GM19240 (cell line): ENCODE measurements at regions not wholly inside any gene's neighbourhood (a gene's known extent, or its start where the extent isn't known, plus 50 kb on each side); places are given as distances from the start of the nearest gene placed in this dataset.

Source experiments
- DNase-seq: peaks from one replicate; pipeline ENCODE4 v3.0.0; 2011; ENCODE audit warnings: low spot score; ENCODE audit not compliant: insufficient read length

DNA sequence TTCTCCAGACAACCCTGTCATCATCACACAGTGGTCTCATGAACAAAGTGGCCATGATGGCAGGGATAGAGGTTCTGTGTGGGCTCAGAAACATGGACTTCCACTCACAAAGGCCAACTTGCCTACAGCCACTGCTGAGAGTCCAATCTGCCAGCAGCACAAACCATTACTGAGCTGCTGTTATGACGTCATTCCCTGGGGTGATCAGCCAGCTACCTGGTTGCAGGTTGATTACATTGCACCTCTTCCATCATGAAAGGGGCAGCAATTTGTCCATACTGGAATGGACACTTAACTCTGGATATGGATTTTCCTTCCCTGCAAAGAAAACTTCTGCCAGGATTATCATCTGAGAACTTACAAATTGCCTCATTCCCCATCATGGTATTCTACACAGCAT, 1275.9 kb downstream of the TYW1 start:
- DNase-seq = no peak

DNA sequence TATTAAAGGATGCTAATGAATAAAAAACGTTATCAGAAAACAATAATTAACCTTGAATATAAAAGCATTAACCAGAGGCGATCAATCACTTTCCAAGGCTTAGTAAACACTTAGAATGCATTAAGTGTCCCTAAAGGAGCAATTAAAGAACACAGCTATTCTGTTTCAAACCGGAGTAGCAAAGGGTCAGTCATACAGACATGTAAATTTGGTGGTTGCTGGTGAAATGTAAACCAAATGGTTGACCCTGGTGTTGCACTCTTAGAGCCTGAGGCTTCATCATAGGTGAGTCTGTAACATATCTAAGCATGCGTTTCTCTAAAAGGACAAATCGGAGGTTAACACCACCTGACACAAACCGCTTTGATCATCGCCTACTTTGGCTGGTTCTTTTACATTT, 1280.1 kb downstream of the TYW1 start:
- DNase-seq = no peak

DNA sequence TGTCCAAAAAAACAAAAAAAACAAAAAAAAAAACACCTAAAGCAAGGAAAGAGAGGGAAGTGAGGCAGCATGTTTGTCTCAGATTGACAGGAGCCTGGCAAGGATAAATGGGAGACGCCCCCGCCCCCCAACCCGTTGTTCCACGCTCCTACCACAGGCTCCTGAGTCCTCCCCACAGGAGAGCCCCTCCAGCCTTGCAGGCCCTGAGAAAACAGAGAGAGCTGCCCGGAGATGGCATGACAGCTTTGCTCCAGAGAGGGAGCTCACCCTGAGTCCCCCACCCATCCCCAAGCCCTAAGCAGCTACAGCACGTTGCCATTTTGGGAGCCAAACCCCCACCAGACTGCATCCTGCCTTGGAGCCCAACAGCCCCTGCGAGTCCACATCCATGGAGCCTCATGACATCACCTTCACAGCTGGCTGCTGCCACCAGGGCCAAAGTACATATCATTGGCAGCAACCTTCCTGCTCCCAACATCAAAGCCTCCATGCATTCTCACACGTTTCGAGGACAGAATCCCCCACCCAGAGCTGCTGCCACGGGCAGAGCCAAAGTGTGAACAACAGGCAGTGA, 1283.3 kb downstream of the TYW1 start:
- DNase-seq = no peak

DNA sequence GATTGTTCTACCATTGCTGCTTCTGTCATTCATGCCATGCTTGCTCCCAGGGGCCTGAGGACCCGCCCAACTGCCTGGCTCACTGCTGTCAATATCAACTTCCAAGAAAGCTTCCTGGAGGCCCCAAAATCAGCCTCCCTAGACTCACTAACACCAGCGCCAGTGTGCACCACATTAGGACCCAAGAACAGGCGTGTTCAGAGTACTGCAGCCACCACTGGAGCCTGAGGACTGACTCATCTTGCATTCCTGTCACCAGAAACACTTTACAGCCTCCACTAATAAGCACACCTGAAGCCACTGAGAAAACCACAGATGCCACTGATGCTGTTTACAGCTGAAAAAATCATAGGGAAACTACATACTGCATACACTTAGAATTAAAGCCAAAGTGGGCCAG, 1284.3 kb downstream of the TYW1 start:
- no peak for DNase-seq

DNA sequence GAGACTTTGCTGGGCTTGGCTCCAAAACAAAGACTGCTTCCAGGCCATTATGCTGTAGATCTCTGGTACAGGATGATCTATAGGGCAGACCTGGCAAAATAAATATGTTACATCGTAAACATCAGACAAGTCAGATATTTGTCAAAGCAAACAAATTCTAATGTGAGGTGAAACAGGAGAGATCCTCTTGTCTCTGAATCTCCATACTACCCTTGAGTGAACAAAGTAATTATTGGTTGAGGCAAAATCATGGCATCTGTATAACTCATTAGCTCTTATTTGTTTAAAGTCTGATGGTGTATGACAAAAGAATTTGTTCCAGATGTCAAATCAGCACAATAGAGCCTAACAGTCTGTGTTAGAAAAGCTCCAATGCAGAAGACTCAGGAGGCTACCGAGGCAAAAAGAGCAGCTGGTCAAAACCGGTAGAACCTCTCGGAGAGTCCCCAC, 1291.5 kb downstream of the TYW1 start:
- DNase-seq = no peak

- DNase-seq = no peak
These were observed 1295.1 kb downstream of the TYW1 start for GRCh38 chr7:68291710-68292109.

DNA sequence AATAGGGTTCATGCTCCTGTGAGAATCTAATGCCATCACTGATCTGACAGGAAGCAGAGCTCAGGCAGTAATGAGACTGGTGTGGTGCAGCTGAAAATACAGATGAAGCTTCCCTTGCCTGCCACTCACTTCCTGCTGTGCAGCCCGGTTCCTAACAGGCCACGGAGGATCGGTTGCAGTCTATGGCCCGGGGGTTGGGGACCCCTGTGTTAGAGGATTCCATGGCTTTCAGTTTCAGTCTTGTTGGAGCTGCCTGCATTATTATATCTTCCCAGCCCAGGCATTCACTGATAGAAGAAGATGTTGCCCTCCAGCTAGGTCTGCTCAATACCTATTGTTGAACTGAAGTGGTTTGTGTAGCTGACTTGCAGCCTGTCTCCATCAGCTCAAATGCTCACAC, 1298.8 kb downstream of the TYW1 start:
- DNase-seq = no peak

DNA sequence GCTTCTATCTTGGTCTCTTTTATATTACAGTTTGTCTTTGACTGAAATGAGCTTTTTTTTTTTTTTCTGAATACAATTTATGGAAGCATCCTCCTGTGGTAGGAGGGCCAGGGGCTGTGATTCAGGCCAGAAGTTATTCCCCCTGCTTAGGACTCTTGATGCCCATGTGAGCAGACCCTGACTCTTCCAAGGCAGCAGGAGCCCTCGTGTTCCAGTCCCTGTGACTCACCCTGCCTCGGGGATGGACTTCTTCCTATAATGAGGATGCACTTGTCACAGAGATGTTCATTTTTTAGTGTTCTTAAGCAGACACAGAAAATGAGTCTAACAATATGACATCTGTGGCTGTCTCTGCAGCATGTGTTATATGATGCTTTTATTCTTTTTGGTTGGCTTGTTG, 1293.7 kb upstream of the AUTS2 start:
- DNase-seq = no peak

DNA sequence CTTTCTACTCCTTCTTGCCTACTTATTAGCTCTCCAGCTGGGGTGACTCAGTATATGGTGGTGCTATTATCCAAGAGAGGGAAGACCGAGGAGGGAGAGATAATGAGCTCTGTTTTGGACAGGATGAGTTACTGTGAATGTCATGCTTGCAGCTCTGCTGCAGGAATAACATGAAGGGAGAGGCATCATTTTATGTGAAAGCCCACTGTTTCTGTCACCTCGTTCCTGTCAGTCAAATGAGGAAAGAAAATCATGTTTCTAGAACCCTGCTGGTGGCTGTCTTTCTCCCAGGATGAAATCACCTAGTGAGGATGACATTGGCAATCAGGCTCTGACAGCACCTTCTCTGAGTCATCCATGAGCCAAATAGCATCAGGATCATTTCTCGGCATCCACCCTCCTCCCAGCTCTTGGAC, 1291.6 kb upstream of the AUTS2 start:
- no peak for DNase-seq

GRCh38 chr7:68309271-68309670, 1289.0 kb upstream of the AUTS2 start:
- DNase-seq = no peak

DNA sequence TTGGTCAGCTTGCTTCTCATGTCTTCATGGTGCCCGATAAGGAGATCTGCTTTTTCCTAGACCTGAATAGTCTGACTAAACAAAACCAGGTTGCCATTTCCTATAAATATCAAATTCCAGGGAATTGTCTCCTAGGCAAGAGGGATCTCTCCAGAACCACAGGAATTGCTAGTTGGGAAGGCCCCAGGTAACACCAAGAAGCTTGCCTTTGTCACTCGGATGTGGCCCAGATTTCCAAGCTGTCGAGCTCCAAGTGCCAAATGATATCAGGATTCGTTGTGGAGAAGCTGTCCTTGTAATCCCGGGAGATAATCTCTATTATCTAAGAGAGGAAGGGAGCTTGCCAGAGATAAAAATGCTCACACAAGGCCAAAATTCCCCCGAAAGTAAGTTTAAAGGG, 1288.5 kb upstream of the AUTS2 start:
- no peak for DNase-seq

DNA sequence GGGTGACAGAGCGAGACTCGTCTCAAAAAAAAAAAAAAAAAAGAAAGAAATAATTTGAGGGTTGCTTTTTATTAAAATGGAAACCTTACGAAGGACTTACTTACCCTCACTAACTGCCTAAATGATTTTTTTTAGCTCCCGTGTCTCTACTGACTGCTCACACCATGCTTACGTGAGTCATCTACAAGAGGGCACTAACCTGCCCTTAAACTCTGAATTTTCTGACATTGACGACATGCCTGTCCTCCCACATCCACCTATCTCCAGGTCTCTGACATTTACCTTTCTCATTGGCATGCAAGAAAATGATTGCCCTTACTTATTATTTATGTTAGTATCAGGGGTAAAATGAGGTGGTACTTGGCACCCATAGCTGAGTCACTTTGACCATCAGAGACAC, 1286.3 kb upstream of the AUTS2 start:
- DNase-seq = no peak

GRCh38 chr7:68313806-68314205, 1284.5 kb upstream of the AUTS2 start:
- DNase-seq = no peak

DNA sequence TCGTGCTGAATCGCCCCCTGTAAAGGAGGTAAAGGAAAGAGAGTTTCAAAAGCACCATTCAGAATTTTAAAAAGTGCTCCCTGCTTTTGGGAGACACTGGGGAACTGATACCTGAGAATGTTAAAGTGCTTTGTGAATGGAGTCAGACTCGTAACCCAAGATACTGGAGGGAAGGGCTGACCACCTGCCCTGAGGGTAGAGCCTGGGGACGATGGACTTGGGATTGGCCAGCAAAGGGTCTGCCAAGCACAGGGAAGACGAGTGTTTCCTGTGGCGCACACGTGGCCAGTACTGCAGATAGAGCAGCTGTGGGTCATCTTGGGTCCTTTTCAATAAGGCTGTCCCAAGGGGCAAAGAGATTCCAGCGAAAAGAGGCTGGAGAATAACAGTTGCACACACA, 1284.1 kb upstream of the AUTS2 start:
- no peak for DNase-seq

DNA sequence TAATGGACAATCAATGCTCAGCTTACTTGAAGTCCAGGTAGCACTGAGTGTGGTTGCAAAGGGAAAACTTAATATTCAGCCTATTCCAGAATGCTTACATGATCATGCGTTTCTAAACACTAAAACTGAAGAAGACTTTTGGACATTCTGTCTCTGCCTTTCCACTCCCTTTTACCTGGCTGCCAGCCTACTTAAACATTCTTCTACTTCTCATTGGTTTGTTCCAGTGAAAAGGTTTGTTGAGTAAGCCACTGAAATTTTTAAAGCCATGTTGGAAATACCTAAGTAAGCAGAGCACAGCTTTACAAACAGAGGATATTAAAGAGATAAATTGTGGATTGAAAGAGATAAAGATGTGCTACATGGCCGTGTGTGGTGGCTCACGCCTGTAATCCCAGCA, 1280.8 kb upstream of the AUTS2 start:
- no peak for DNase-seq

- DNase-seq = no peak
These were observed 1279.2 kb upstream of the AUTS2 start for GRCh38 chr7:68319061-68319460.

GRCh38 chr7:68321076-68321639, 1277.1 kb upstream of the AUTS2 start:
- no peak for DNase-seq

- DNase-seq = no peak
These were observed 1276.3 kb upstream of the AUTS2 start for GRCh38 chr7:68321776-68322496.

DNA sequence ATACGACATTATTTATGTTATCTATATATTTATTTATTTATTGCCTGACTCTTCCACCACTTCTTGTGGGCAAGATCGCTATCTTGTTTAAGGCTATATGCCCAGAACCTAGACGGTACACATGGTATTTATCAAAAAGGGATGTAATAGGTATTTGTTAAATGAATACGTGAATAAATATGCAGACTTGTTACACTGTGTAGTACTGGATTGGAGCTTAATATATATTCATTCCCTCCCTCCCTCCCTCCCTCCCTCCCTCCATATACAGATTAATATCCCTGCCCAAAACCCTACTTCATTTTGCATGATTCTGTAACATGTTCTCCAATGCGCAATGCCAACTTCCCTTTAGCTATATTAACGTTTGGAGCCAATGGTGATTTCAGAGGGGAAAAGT, 1273.7 kb upstream of the AUTS2 start:
- no peak for DNase-seq

- no peak for DNase-seq
These were observed 1264.1 kb upstream of the AUTS2 start for GRCh38 chr7:68334216-68334615.

DNA sequence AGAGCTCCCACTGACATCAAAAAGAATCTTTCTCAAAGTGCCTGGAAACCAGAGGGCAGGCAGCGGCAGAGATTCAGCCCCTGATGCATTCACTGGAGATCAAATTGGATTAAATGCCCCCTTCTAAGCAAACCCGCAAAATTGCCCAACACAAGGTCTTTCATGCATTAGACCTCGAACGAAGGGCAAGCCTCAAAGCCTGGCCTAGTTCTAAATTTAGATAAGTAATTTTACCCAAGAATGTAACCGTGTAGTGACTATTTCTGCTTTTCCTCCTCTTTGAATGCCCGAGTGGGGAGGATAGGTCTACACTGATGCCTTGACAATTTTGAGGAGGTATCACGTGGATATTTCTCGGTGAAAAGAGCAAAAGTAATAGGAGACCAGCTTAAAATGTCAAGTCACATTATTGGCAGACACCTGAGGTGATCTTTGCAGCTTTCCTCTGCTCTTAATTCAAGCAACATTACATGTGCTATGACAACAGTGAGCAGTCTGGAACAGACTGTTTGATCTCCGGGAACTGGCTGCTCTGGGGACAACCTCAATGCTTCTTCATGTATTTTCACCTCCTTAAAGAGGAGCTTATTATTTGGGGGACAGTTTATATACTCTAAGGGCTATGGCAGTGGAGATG, 1263.5 kb upstream of the AUTS2 start:
- no peak for DNase-seq

DNA sequence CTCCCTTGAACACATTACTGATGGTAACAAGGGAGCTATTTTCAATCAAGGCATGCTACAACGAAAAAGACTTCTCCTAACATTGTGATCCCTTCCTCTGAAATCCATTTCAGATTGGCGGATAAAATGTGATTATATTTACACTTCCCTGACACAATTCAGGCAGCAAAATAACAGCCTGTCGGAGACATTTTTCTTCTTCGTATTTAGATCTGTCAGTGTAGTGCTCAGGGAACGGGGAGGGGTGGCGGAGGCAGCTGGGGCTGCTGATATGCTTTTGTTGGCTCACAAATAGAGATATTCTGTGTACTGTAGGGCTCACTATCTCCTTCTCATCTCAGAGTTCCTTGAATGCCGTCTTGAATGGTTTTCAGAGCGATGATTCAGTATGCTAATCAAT, 1261.7 kb upstream of the AUTS2 start:
- no peak for DNase-seq

- no peak for DNase-seq
These were observed 1249.9 kb upstream of the AUTS2 start for GRCh38 chr7:68348401-68348800.
